SU-DHL-6 (cell line): ENCODE measurements at regions not wholly inside any gene's neighbourhood (a gene's known extent, or its start where the extent isn't known, plus 50 kb on each side); places are given as distances from the start of the nearest gene placed in this dataset.

ENCODE experiments used
- H2AFZ ChIP-seq: fragments of 200-600 bp; sonication (generic); 2 replicates; pipeline ENCODE4 v1.6.1; 2014; ENCODE audit warnings: low read depth, mild to moderate bottlenecking, moderate library complexity, mixed read lengths, antibody characterized with exemption, low read length; ENCODE audit not compliant: severe bottlenecking
- H3F3A ChIP-seq: fragments of 200-600 bp; shearing (Covaris generic); 2 replicates; pipeline ENCODE4 v1.6.0; 2016; ENCODE audit warnings: antibody characterized with exemption, mild to moderate bottlenecking; ENCODE audit not compliant: insufficient read depth
- H3K27ac ChIP-seq: fragments of 200-600 bp; sonication (generic); 2 replicates; pipeline ENCODE4 v1.5.1; 2016; ENCODE audit warnings: low read depth, mild to moderate bottlenecking, low read length, moderate library complexity, mixed read lengths
- H3K27me3 ChIP-seq: fragments of 200-600 bp; sonication (generic), shearing (Covaris generic); 2 replicates; pipeline ENCODE4 v1.6.0; 2014; ENCODE audit warnings: mild to moderate bottlenecking, low read length
- H3K36me3 ChIP-seq: fragments of 200-600 bp; sonication (generic); 2 replicates; pipeline ENCODE4 v1.6.1; 2014; ENCODE audit warnings: mild to moderate bottlenecking, low read length, mixed read lengths
- H3K4me2 ChIP-seq: fragments of 300-600, 200-600 bp; shearing (Covaris generic), sonication (generic); 2 replicates; pipeline ENCODE4 v1.6.0; 2014; ENCODE audit warnings: low read length, low read depth, mild to moderate bottlenecking; ENCODE audit not compliant: poor library complexity, severe bottlenecking
- H3K4me3 ChIP-seq: fragments of 200-600 bp; sonication (generic); 2 replicates; pipeline ENCODE4 v1.5.1; 2014; ENCODE audit warnings: antibody characterized with exemption, low read length, mild to moderate bottlenecking, mixed read lengths; ENCODE audit not compliant: insufficient read depth, poor library complexity, severe bottlenecking
- H3K79me2 ChIP-seq: fragments of 200-600 bp; sonication (generic); 2 replicates; pipeline ENCODE4 v1.6.1; 2014; ENCODE audit warnings: mild to moderate bottlenecking, low read length, moderate library complexity; ENCODE audit not compliant: insufficient read depth
- H3K9ac ChIP-seq: fragments of 200-600 bp; sonication (generic); 2 replicates; pipeline ENCODE4 v1.7.0; 2014; ENCODE audit warnings: mild to moderate bottlenecking, low read length
- H3K9me2 ChIP-seq: fragments of 200-600 bp; sonication (generic); replicated peaks from 2 replicates; pipeline ENCODE4 v1.6.1; 2014; ENCODE audit warnings: low read length; ENCODE audit not compliant: insufficient read depth
- H3K9me3 ChIP-seq: fragments of 200-600 bp; sonication (generic); 2 replicates; pipeline ENCODE4 v1.6.1; 2014; ENCODE audit warnings: low read length, mixed read lengths; ENCODE audit not compliant: insufficient read depth
- H4K20me1 ChIP-seq: fragments of 200-600 bp; sonication (generic); 2 replicates; pipeline ENCODE4 v1.6.1; 2014; ENCODE audit warnings: low read depth, mild to moderate bottlenecking, antibody characterized with exemption, low read length, moderate library complexity, mixed read lengths
- EZH2phosphoT487 ChIP-seq: fragments of 200-600 bp; sonication (generic), shearing (Covaris generic); conservative IDR thresholded peaks from 2 replicates; pipeline ENCODE4 v1.6.1; 2018; ENCODE audit warnings: mild to moderate bottlenecking, antibody characterized with exemption, low read length, moderate library complexity, mixed read lengths
- TF ChIP-seq, protein P1 (sequence below): fragments of 200-600 bp; sonication (generic); IDR thresholded peaks from one replicate; pipeline ENCODE4 v1.5.1; 2017; ENCODE audit warnings: antibody characterized with exemption, mild to moderate bottlenecking, low read length, moderate library complexity; ENCODE audit not compliant: insufficient read depth, poor library complexity, severe bottlenecking

GRCh38 chrX:5122181-5122678 is 1106.4 kb downstream of the NLGN4X start:
- Histone ChIP-seq H3K36me3 (no peaks in the 10 kb centered on the region), H3K9ac (no peak overlapping the region), H3K4me3 (no peak overlapping the region), H3K4me2 (no peak overlapping the region), H3K9me3 (no peaks in the 10 kb centered on the region), H2AFZ (no peak overlapping the region), H3K27me3 (no peaks in the 10 kb centered on the region), H3K79me2 (no peaks in the 10 kb centered on the region), H3F3A (no peaks in the 10 kb centered on the region), H4K20me1 (no peaks in the 10 kb centered on the region), H3K27ac (no peak overlapping the region), H3K9me2 (no peaks in the 10 kb centered on the region)
- TF ChIP-seq, protein P1, sequence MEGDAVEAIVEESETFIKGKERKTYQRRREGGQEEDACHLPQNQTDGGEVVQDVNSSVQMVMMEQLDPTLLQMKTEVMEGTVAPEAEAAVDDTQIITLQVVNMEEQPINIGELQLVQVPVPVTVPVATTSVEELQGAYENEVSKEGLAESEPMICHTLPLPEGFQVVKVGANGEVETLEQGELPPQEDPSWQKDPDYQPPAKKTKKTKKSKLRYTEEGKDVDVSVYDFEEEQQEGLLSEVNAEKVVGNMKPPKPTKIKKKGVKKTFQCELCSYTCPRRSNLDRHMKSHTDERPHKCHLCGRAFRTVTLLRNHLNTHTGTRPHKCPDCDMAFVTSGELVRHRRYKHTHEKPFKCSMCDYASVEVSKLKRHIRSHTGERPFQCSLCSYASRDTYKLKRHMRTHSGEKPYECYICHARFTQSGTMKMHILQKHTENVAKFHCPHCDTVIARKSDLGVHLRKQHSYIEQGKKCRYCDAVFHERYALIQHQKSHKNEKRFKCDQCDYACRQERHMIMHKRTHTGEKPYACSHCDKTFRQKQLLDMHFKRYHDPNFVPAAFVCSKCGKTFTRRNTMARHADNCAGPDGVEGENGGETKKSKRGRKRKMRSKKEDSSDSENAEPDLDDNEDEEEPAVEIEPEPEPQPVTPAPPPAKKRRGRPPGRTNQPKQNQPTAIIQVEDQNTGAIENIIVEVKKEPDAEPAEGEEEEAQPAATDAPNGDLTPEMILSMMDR: no peak
- no peak for TF ChIP-seq EZH2phosphoT487

DNA sequence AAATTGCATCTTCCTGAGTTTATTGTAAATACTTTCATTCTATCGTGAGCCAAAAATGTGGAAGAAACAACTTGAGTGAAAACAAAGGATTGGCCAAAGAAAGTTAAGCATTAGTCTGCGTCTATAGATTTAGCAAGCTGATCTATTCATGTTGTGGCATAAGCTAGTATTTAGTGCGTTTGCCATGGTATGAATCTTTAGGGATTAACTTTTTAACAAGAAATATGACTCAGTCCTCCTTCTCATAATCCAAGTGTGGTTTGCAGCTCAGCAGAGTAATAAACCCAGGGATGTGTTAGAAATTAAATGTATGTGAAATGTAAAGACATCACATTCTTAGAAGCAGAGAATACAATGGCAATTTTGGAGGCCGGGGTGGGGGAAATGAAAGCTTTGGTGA is 1110.9 kb downstream of the NLGN4X start:
- Histone ChIP-seq H3K4me3 (no peak overlapping the region), H3K27me3 (no peaks in the 10 kb centered on the region), H3F3A (no peaks in the 10 kb centered on the region), H3K9me2 (no peaks in the 10 kb centered on the region), H3K27ac (no peak overlapping the region), H3K79me2 (no peaks in the 10 kb centered on the region), H3K4me2 (no peak overlapping the region), H4K20me1 (no peaks in the 10 kb centered on the region), H3K9me3 (no peaks in the 10 kb centered on the region), H3K9ac (no peak overlapping the region), H3K36me3 (no peaks in the 10 kb centered on the region), H2AFZ (no peak overlapping the region)
- TF ChIP-seq EZH2phosphoT487: no peak
- TF ChIP-seq, protein P1: no peak

- no peak overlapping the region for H3K4me3 ChIP-seq
- no peaks in the 10 kb centered on the region for H4K20me1 ChIP-seq
- no peak overlapping the region for H3K4me2 ChIP-seq
- no peaks in the 10 kb centered on the region for H3F3A ChIP-seq
- H3K9me2 ChIP-seq: no peaks in the 10 kb centered on the region
- H3K9me3 ChIP-seq: no peaks in the 10 kb centered on the region
- no peaks in the 10 kb centered on the region for H3K27me3 ChIP-seq
- TF ChIP-seq EZH2phosphoT487: no peak
- TF ChIP-seq, protein P1: no peak
- no peak overlapping the region for H2AFZ ChIP-seq
- H3K36me3 ChIP-seq: no peaks in the 10 kb centered on the region
- no peak overlapping the region for H3K27ac ChIP-seq
- no peak overlapping the region for H3K9ac ChIP-seq
- H3K79me2 ChIP-seq: no peaks in the 10 kb centered on the region
Measured at GRCh38 chrX:5113128-5113527, 1115.5 kb downstream of the NLGN4X start.
